OCI-LY7 (cell line): ENCODE measurements at regions not wholly inside any gene's neighbourhood (a gene's known extent, or its start where the extent isn't known, plus 50 kb on each side); places are given as distances from the start of the nearest gene placed in this dataset.

Source experiments
- BruUV-seq: library from RNA; stranded (reverse); fragments of 400-500 nt; replicated peaks from 2 replicates; lab custom pipeline; 2021; lab: Mats Ljungman, UMichigan
- CTCF ChIA-PET: fragments of 300-600 bp; sonication (Branson Sonifier 250); formaldehyde crosslinking; loops from one replicate; lab custom pipeline; 2022; ENCODE audit warnings: antibody characterized with exemption; ENCODE audit not compliant: unreplicated experiment; lab: Charles Lee
- POLR2A ChIA-PET: fragments of 300-600 bp; sonication (Branson Sonifier 250); formaldehyde crosslinking; loops from one replicate; lab custom pipeline; 2022; ENCODE audit warnings: antibody characterized with exemption; lab: Charles Lee
- DNase-seq: peaks from one replicate; pipeline ENCODE4 v3.0.0-alpha.2; 2015; ENCODE audit warnings: low spot score
- H2AFZ ChIP-seq: fragments of 200-600 bp; sonication (generic), shearing (Covaris generic); 2 replicates; pipeline ENCODE4 v1.6.1; 2014; ENCODE audit warnings: mild to moderate bottlenecking, antibody characterized with exemption, low read length, moderate library complexity
- H3K27ac ChIP-seq: fragments of 200-600 bp; sonication (generic); 2 replicates; pipeline ENCODE4 v1.5.1; 2014; ENCODE audit warnings: mixed run types, low read depth, mild to moderate bottlenecking, moderate library complexity, low read length, inconsistent platforms; ENCODE audit not compliant: poor library complexity, severe bottlenecking
- H3K36me3 ChIP-seq: fragments of 200-600 bp; sonication (generic); 2 replicates; pipeline ENCODE4 v1.6.1; 2014; ENCODE audit warnings: mild to moderate bottlenecking, antibody characterized with exemption, low read length, moderate library complexity, mixed read lengths; ENCODE audit not compliant: insufficient read depth
- H3K4me1 ChIP-seq: fragments of 200-600 bp; sonication (generic); 2 replicates; pipeline ENCODE4 v1.5.1; 2014; ENCODE audit warnings: mild to moderate bottlenecking, low read length; ENCODE audit not compliant: insufficient read depth, poor library complexity, severe bottlenecking
- H3K4me2 ChIP-seq: fragments of 200-600 bp; sonication (generic); 2 replicates; pipeline ENCODE4 v1.6.1; 2014; ENCODE audit warnings: mild to moderate bottlenecking, low read length
- H3K4me3 ChIP-seq: fragments of 200-600 bp; sonication (generic); 2 replicates; pipeline ENCODE4 v1.5.1; 2014; ENCODE audit warnings: mild to moderate bottlenecking, low read depth, low read length; ENCODE audit not compliant: poor library complexity, severe bottlenecking
- H3K79me2 ChIP-seq: fragments of 200-600 bp; sonication (generic); 2 replicates; pipeline ENCODE4 v1.6.1; 2016; ENCODE audit warnings: low read depth, mild to moderate bottlenecking, low read length, moderate library complexity, mixed read lengths; ENCODE audit not compliant: insufficient read depth
- H3K9me2 ChIP-seq: fragments of 200-600 bp; sonication (generic); 2 replicates; pipeline ENCODE4 v1.6.1; 2016; ENCODE audit warnings: mild to moderate bottlenecking, low read length, mixed read lengths; ENCODE audit not compliant: insufficient read depth
- H3K9me3 ChIP-seq: fragments of 200-600 bp; sonication (generic); 2 replicates; pipeline ENCODE4 v1.6.1; 2014; ENCODE audit warnings: mild to moderate bottlenecking, mixed run types, low read length, mixed read lengths
- H4K20me1 ChIP-seq: fragments of 200-600 bp; sonication (generic); 2 replicates; pipeline ENCODE4 v1.6.1; 2014; ENCODE audit warnings: mild to moderate bottlenecking, antibody characterized with exemption, low read length, moderate library complexity, mixed read lengths; ENCODE audit not compliant: insufficient read depth
- EZH2phosphoT487 ChIP-seq: fragments of 200-600 bp; sonication (generic); IDR thresholded peaks from 2 replicates; pipeline ENCODE4 v1.6.1; 2018; ENCODE audit warnings: low read depth, borderline replicate concordance, mild to moderate bottlenecking, mixed run types, antibody characterized with exemption, low read length, moderate library complexity, mixed read lengths
- intact Hi-C: fragments of 100-400 bp; cut with micrococcal nuclease; formaldehyde crosslinking; loops from one replicate; pipeline ENCODE4 v1.10.0; 2022; ENCODE audit not compliant: unreplicated experiment
- TF ChIP-seq, protein P1 (sequence below): fragments of 200-600 bp; sonication (generic); conservative IDR thresholded peaks from 2 replicates; pipeline ENCODE4 v1.5.1; 2014; ENCODE audit warnings: mild to moderate bottlenecking, antibody characterized with exemption, low read length, moderate library complexity, mixed read lengths

DNA sequence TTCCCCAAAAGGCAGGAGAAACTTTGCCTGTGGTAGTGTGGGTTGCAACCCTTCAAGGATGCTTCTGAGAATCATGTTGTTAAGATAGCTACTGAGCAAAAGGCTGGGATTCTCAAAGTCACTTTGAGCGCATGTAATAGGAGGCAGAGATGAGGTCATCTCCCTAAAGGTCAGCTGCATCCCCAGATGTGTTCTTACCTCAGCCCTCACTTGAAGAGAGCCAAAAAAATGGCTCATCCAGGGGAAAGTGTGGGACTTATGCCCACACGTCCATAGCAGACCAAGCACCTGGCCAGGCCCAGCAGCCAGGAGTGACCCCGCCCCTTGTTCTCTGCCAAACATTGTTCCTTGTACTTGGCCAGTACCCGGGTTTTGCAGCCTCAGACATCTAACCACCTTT is 187.0 kb upstream of the BMP2 start:
- no peaks in the 10 kb centered on the region for H3K4me1 ChIP-seq
- BruUV-seq, result no TSS peak
- TF ChIP-seq EZH2phosphoT487, result no peak
- TF ChIP-seq, protein P1, sequence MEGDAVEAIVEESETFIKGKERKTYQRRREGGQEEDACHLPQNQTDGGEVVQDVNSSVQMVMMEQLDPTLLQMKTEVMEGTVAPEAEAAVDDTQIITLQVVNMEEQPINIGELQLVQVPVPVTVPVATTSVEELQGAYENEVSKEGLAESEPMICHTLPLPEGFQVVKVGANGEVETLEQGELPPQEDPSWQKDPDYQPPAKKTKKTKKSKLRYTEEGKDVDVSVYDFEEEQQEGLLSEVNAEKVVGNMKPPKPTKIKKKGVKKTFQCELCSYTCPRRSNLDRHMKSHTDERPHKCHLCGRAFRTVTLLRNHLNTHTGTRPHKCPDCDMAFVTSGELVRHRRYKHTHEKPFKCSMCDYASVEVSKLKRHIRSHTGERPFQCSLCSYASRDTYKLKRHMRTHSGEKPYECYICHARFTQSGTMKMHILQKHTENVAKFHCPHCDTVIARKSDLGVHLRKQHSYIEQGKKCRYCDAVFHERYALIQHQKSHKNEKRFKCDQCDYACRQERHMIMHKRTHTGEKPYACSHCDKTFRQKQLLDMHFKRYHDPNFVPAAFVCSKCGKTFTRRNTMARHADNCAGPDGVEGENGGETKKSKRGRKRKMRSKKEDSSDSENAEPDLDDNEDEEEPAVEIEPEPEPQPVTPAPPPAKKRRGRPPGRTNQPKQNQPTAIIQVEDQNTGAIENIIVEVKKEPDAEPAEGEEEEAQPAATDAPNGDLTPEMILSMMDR, result no peak
- no peak overlapping the region for H2AFZ ChIP-seq
- no peaks in the 10 kb centered on the region for H3K36me3 ChIP-seq
- ChIA-PET CTCF (no interaction called here), POLR2A (interaction anchor here (0.5 kb wide), 1 partner anchor 584 kb away, joined by 5 read pairs; no protein-coding TSS in a partner anchor)
- no peak for DNase-seq
- no peaks in the 10 kb centered on the region for H3K9me3 ChIP-seq
- H3K27ac ChIP-seq, result no peak overlapping the region
- H3K9me2 ChIP-seq, result no peaks in the 10 kb centered on the region
- H4K20me1 ChIP-seq, result no peaks in the 10 kb centered on the region
- no peak overlapping the region for H3K4me2 ChIP-seq
- no peaks in the 10 kb centered on the region for H3K79me2 ChIP-seq
- H3K4me3 ChIP-seq, result no peak overlapping the region
- intact Hi-C loops, result no loop called here

DNA sequence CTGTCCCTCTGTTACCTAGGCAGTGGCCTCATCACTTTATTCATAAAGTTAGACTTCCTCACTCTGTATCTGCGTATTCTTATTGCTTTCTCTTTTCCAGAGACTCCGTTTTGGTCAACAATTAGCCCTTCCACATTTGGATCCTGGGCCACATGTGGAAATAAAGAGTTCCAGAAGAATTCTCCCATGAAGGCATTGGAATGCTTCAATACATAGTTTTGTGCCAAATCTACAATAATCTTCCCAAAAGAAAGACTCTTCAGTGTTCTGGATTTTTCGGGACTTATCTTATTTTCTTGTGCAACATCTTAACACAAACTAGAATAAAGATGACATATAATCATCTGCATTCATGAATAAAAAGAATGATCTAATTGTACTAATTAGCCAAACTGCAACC is 187.7 kb upstream of the BMP2 start:
- CTCF ChIA-PET, result no interaction called here
- no TSS peak for BruUV-seq
- Histone ChIP-seq H2AFZ (no peak overlapping the region), H3K4me2 (no peak overlapping the region), H3K4me3 (no peak overlapping the region), H3K27ac (no peak overlapping the region), H3K36me3 (no peaks in the 10 kb centered on the region), H3K79me2 (no peaks in the 10 kb centered on the region), H3K4me1 (no peaks in the 10 kb centered on the region), H4K20me1 (no peaks in the 10 kb centered on the region), H3K9me2 (no peaks in the 10 kb centered on the region), H3K9me3 (no peaks in the 10 kb centered on the region)
- POLR2A ChIA-PET, result interaction anchor here (0.5 kb wide), 1 partner anchor 583 kb away, joined by 5 read pairs; no protein-coding TSS in a partner anchor
- no peak for TF ChIP-seq EZH2phosphoT487
- no peak for DNase-seq
- intact Hi-C loops, result no loop called here

DNA sequence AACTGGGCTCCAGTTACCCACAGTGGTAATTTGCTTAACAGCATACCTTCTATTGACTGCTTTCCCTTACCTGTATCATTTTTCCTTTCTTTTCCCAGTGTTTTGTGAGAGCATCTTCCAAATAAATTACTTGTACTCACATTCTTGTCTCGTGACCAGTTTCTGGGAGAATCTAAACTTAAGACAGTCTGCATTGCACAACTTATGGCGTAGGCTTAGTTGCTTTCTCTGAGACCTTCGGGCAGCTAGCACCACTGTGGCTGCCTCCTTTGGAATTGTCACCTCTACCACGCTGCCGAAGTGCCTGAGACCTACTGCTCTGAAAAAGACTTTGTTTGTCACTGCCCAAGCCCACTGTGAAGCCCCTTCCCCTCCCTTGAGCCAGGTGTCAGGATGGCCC is 188.1 kb upstream of the BMP2 start:
- Histone ChIP-seq H3K4me3 (no peak overlapping the region), H3K9me2 (no peaks in the 10 kb centered on the region), H3K4me1 (no peaks in the 10 kb centered on the region), H3K4me2 (no peak overlapping the region), H2AFZ (no peak overlapping the region), H3K79me2 (no peaks in the 10 kb centered on the region), H3K27ac (no peak overlapping the region), H4K20me1 (no peaks in the 10 kb centered on the region), H3K36me3 (no peaks in the 10 kb centered on the region), H3K9me3 (no peaks in the 10 kb centered on the region)
- DNase-seq, result no peak
- TF ChIP-seq EZH2phosphoT487, result no peak
- TF ChIP-seq, protein P1, result no peak
- POLR2A ChIA-PET, result no interaction called here
- intact Hi-C loops, result no loop called here
- CTCF ChIA-PET, result no interaction called here
- no TSS peak for BruUV-seq
